Loucy (cell line): ENCODE measurements at regions not wholly inside any gene's neighbourhood (a gene's known extent, or its start where the extent isn't known, plus 50 kb on each side); places are given as distances from the start of the nearest gene placed in this dataset.

Source experiments
- CTCF ChIP-seq: fragments of 200-600 bp; sonication (generic); conservative IDR thresholded peaks from 2 replicates; pipeline ENCODE4 v1.5.1; 2014; ENCODE audit warnings: mild to moderate bottlenecking, antibody characterized with exemption, low read length
- EZH2phosphoT487 ChIP-seq: fragments of 200-600 bp; IDR thresholded peaks from 2 replicates; pipeline ENCODE4 v1.6.1; 2018; ENCODE audit warnings: antibody characterized with exemption, mild to moderate bottlenecking, moderate library complexity, borderline replicate concordance

- TF ChIP-seq CTCF (no peak), EZH2phosphoT487 (no peak)
Measured at GRCh38 chr14:35222872-35223466, 69.2 kb upstream of the PSMA6 start.
